ENCODE measurements at regions not wholly inside any gene's neighbourhood (a gene's known extent, or its start where the extent isn't known, plus 50 kb on each side); places are given as distances from the start of the nearest gene placed in this dataset.
A peak's percentile ranks its signal among the peaks of the same experiment; 100 is the strongest.

DNA sequence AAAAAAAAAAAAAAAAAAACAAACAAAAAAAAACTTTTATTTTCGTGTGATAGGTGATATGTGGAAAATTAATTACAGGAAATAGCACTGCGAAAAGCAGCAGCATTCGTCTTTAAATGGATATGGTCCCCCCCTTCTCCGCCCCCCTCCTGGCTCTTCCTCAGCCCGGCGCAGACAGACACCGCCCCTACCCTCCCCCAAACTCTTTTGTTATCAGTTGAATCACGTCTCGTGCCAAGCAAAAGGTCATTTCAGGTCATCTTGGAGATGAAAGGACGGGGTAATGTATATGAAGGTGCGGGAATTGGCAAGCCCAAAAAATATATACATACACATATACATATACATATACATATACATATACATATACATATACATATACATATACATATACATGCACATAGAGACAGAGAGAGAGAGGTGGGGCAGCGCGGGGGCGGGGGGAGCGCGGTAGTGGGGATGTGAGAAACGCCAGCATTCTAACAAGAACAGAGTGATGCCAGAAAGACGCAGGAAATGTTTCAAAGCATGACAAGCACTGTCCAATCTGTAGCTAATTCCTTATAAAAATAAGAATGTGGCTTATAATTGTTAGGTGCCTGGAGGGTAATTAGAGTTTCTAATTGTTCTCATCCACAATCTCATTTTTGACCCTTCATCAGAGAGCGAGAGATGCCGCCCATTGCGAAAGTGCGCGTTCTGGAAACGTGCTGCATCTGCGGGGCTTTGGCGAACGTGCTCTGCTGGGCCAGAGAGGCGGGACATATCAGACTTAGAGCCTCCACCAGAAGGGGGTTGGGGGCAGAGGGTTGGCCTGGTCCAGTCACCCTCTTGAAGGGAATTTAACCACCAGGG lies 214.5 kb upstream of the UBASH3B start:
- Histone ChIP-seq H4K20me1 (replicated peaks in 1 of 2; ENCODE audit: control insufficient read depth in 1 of 2, insufficient read depth in 2 of 2, low read length in 2 of 2) (no peaks in the 10 kb centered on the region), H3K4me3 (ENCODE audit: extremely low read depth in 1 of 4, insufficient read depth in 2 of 4, low read depth in 3 of 4, low read length in 4 of 4) (peak overlapping the region; percentile 3 to 57 (median 36); a peak in 7 of 8 replicates), H3K9ac (replicated peaks in 1 of 4; ENCODE audit: extremely low read depth in 1 of 4, low read depth in 3 of 4, low read length in 3 of 4) (no peak overlapping the region), H4K8ac (ENCODE audit: extremely low read depth, insufficient read depth, low read length) (no peak overlapping the region), H3K18ac (ENCODE audit: extremely low read depth, low read length) (0 out of 2 replicates have a peak overlapping the region, but pooled peaks have one; percentile 4), H3K56ac (replicated peaks; ENCODE audit: insufficient read length, low read depth, low read length) (no peak overlapping the region), H2BK20ac (ENCODE audit: low read length) (peak overlapping the region; percentile 22; the same call in 1 of the 2 replicates), H2BK12ac (ENCODE audit: low read depth, low read length) (no peak overlapping the region; the same call in 1 of the 2 replicates), H4K5ac (ENCODE audit: insufficient read length, low read depth, low read length) (no peak overlapping the region), H3K27me3 (replicated peaks in 1 of 4; ENCODE audit: control insufficient read depth in 3 of 4, extremely low read depth in 1 of 4, insufficient read depth in 3 of 4, low read length in 3 of 4) (0 out of 7 replicates have a peak, but pooled peaks cover 0 to 2% (median 0%) of the 10 kb centered on the region in 4 experiments), H3K9me3 (ENCODE audit: insufficient read depth in 2 of 2, low read depth in 1 of 2, low read length in 1 of 2) (no peaks in the 10 kb centered on the region), H3K36me3 (ENCODE audit: control insufficient read depth in 2 of 4, insufficient read depth in 4 of 4, low read length in 3 of 4) (no peaks in the 10 kb centered on the region), H3K23me2 (ENCODE audit: low read depth, low read length) (peaks cover 5% of the 10 kb centered on the region; the same call in 1 of the 2 replicates), H3K27ac (ENCODE audit: low read depth, low read length) (no peak overlapping the region), H2BK120ac (replicated peaks; ENCODE audit: low read depth, low read length) (peak overlapping the region; percentile 45), H2AFZ (ENCODE audit: low read length) (no peak overlapping the region), H4K91ac (replicated peaks; ENCODE audit: insufficient read length, low read length) (peak overlapping the region; percentile 32), H3K14ac (ENCODE audit: insufficient read length) (no peak overlapping the region), H2AK5ac (ENCODE audit: low read depth, low read length) (no peak overlapping the region), H3K4me1 (replicated peaks in 1 of 4; ENCODE audit: control insufficient read depth in 3 of 4, insufficient read depth in 4 of 4, low read length in 3 of 4) (peaks cover 4 to 15% (median 11%) of the 10 kb centered on the region in 4 experiments; a peak in 5 of 7 replicates), H3K4me2 (ENCODE audit: insufficient read depth in 1 of 2, low read depth in 2 of 2, low read length in 2 of 2) (peak overlapping the region; percentile 73 to 79), H3K79me1 (ENCODE audit: low read depth, low read length) (no peaks in the 10 kb centered on the region), H3K23ac (ENCODE audit: insufficient read length) (no peak overlapping the region), H2BK5ac (ENCODE audit: low read depth, low read length) (no peak overlapping the region), H2BK15ac (ENCODE audit: low read length) (no peak overlapping the region), H3K79me2 (ENCODE audit: control insufficient read depth in 1 of 2, insufficient read depth in 2 of 2, low read length in 2 of 2) (no peaks in the 10 kb centered on the region), H3K4ac (replicated peaks; ENCODE audit: insufficient read length, low read depth, low read length) (peak overlapping the region; percentile 88)
- ChIA-PET POLR2A (ENCODE audit: partially characterized antibody) (interaction anchor here (0.7 to 1.9 kb wide), 4 partner anchors 18 to 206 kb away, joined by 3 to 6 read pairs (median 3); no protein-coding TSS in a partner anchor), CTCF (ENCODE audit: partially characterized antibody) (interaction anchor here (0.5 to 1.0 kb wide), 3 partner anchors 10 to 252 kb away, joined by 3 read pairs; no protein-coding TSS in a partner anchor)
- no peak for FAIRE-seq
- WGBS, 2 experiments (ENCODE audit: extremely low coverage in 1 of 2, insufficient coverage in 1 of 2, insufficient read length in 1 of 2, insufficient replicate concordance in 2 of 2, low coverage in 1 of 2, low lambda C conversion rate in 2 of 2, missing lambda C conversion rate in 1 of 2): 2% methylated on average over 28 of the region's 28 CpGs; no CpG with 5 or more reads in 1 of the 2 experiments
- DNase-seq (ENCODE audit: low read depth in 1 of 2, low spot score in 2 of 2): peak in 1 of 2 experiments; percentile 54
- TF ChIP-seq RBBP5 (IDR thresholded peaks at IDR 0.05; ENCODE audit: borderline replicate concordance, low read depth, low read length) (peak; percentile 50; the same call in 1 of the 2 replicates), CREB1 (IDR thresholded peaks at IDR 0.05) (no peak), KDM4A (IDR thresholded peaks at IDR 0.05; ENCODE audit: low read depth, low read length, severe bottlenecking) (peak; percentile 27), POLR2A (IDR thresholded peaks at IDR 0.05; ENCODE audit: control extremely low read depth in 1 of 2, low read depth in 2 of 2, low read length in 2 of 2) (no peak; a peak in 1 of 3 replicates), SIN3A (conservative IDR thresholded peaks at IDR 0.05 in 1 of 2, IDR thresholded peaks at IDR 0.05 in 1 of 2; ENCODE audit: low read depth in 1 of 2, low read length in 2 of 2) (0 out of 4 replicates have a peak, but pooled peaks of 1 of the 2 experiments have one; percentile 25), SAP30 (IDR thresholded peaks at IDR 0.05; ENCODE audit: insufficient read depth, insufficient replicate concordance, low read length) (no peak), ASH2L (IDR thresholded peaks at IDR 0.05; ENCODE audit: low read length) (peak; percentile 70), HDAC6 (IDR thresholded peaks at IDR 0.05; ENCODE audit: low read depth, low read length) (no peak), CBX5 (IDR thresholded peaks at IDR 0.05; ENCODE audit: low read depth, low read length) (no peak), NRF1 (IDR thresholded peaks at IDR 0.05; ENCODE audit: low read depth, low read length) (no peak)
- TF ChIP-seq, protein P1, sequence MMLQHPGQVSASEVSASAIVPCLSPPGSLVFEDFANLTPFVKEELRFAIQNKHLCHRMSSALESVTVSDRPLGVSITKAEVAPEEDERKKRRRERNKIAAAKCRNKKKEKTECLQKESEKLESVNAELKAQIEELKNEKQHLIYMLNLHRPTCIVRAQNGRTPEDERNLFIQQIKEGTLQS (IDR thresholded peaks at IDR 0.05; ENCODE audit: insufficient read depth, low read depth, low read length): no peak

Measured in H1 (cell line).